Islet of Langerhans (tissue), 1 donor: ENCODE measurements at regions not wholly inside any gene's neighbourhood (a gene's known extent, or its start where the extent isn't known, plus 50 kb on each side); places are given as distances from the start of the nearest gene placed in this dataset.

ENCODE experiments used
- FAIRE-seq: peaks from one replicate; lab custom pipeline; 2011; peaks lifted over from hg19 to GRCh38; lab: Jason Lieb, UNC

- FAIRE-seq = no peak
Measured at GRCh38 chr1:175865041-175865766, 121.8 kb upstream of the TNR start.

GRCh38 chr1:175864625-175865024 lies 121.2 kb upstream of the TNR start:
- no peak for FAIRE-seq

- FAIRE-seq = no peak
Measured at GRCh38 chr1:175864183-175864582, 120.8 kb upstream of the TNR start.

GRCh38 chr1:175863299-175864050 lies 120.1 kb upstream of the TNR start:
- FAIRE-seq = no peak

- FAIRE-seq = no peak
Measured at GRCh38 chr1:175862408-175862807, 119.0 kb upstream of the TNR start.

GRCh38 chr1:175861626-175862367 lies 118.4 kb upstream of the TNR start:
- no peak for FAIRE-seq

GRCh38 chr1:175857756-175858155 lies 114.4 kb upstream of the TNR start:
- FAIRE-seq = no peak

GRCh38 chr1:175853681-175854080 lies 110.3 kb upstream of the TNR start:
- no peak for FAIRE-seq

GRCh38 chr1:175851749-175852148 lies 108.4 kb upstream of the TNR start:
- no peak for FAIRE-seq

GRCh38 chr1:175848329-175848728 lies 104.9 kb upstream of the TNR start:
- no peak for FAIRE-seq

GRCh38 chr1:175845985-175846384 lies 102.6 kb upstream of the TNR start:
- no peak for FAIRE-seq

- FAIRE-seq = no peak
Measured at GRCh38 chr1:175845338-175845737, 101.9 kb upstream of the TNR start.

- no peak for FAIRE-seq
Measured at GRCh38 chr1:175844877-175845276, 101.5 kb upstream of the TNR start.

- FAIRE-seq = no peak
Measured at GRCh38 chr1:175842550-175842949, 99.2 kb upstream of the TNR start.

GRCh38 chr1:175841738-175842187 lies 98.4 kb upstream of the TNR start:
- FAIRE-seq = peak; percentile 92

- no peak for FAIRE-seq
Measured at GRCh38 chr1:175840787-175841186, 97.4 kb upstream of the TNR start.

- FAIRE-seq = peak; percentile 49
Measured at GRCh38 chr1:175839779-175840669, 96.6 kb upstream of the TNR start.

GRCh38 chr1:175834597-175834996 lies 91.2 kb upstream of the TNR start:
- FAIRE-seq = no peak

GRCh38 chr1:175833951-175834350 lies 90.6 kb upstream of the TNR start:
- no peak for FAIRE-seq

GRCh38 chr1:175833502-175833901 lies 90.1 kb upstream of the TNR start:
- no peak for FAIRE-seq

- FAIRE-seq = no peak
Measured at GRCh38 chr1:175830500-175830899, 87.1 kb upstream of the TNR start.

- FAIRE-seq = no peak
Measured at GRCh38 chr1:175829845-175830244, 86.5 kb upstream of the TNR start.
